Posterior cingulate gyrus (tissue), 11 donors: ENCODE measurements at regions not wholly inside any gene's neighbourhood (a gene's known extent, or its start where the extent isn't known, plus 50 kb on each side); places are given as distances from the start of the nearest gene placed in this dataset.

Experiments
- DNase-seq, 10 donors: peaks; one replicate each; pipeline versions ENCODE4 v3.0.0 to v3.0.0-alpha.2; 2020 to 2021; ENCODE audit warnings: mixed read lengths in 3 of 10
- intact Hi-C: fragments of 100-400 bp; cut with DNase I; formaldehyde crosslinking; loops from one replicate; pipeline ENCODE4 v1.15.1; 2023

DNA sequence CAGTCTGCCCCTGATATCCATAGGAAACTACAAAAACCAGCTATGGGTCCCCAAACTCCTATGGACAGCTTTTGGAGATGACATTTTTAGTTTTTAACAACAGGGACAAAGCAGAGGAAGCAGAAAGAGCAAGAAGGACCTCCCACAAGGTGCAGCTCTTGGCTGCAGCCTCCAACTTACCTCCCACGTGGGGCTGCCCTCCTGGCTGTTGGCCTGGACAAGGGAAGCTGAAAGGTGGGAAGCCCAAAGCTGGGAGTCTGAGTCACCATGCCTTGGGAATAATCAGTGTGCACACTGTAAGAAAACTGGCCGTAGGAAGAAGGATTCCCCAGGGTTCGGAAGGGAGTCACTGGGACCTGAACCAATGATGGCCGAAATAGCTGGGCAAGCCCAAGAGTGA is 51.8 kb upstream of the PAX1 start:
- DNase-seq = no peak
- intact Hi-C loops = no loop called here

DNA sequence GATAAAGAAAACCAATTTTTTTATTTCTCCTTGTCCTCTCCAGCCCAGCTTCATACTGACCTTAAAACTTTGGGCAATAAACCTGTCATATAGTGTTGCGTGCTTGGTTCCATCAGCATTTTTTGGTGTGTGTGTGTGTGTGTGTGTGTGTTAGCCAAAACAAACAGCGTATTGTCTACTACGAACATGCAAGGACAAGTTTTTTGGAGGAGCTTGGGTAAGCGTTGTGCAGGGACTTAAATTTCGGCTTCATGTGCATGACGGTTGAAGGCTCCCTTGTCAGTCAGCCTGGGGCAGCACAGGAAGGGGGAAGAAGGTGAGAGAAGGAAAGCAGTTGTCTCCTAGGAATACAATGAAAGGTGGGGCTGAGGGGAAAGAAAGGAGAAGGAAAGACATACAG is 62.0 kb upstream of the PAX1 start:
- no peak for DNase-seq
- intact Hi-C loops = no loop called here

DNA sequence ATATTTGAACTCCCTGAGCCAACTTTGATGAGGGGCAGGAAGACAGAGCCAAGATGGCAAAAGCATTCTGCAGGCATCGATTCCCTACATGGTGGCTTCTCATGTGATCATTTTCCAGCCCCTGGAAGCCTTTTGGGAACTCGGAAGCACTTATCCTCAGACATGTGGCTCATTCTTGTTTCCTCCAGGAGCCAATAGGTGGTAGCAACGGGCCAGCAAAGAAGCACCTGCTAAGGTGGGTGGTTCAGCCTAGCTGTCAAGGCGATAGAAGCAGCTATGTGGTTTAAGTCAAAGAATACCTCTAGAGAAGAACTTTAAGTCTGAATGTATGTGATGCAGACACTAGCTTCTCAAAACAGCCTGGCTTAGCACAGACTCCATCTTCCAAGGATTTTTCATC is 64.9 kb upstream of the PAX1 start:
- intact Hi-C loops = no loop called here
- DNase-seq = no peak

DNA sequence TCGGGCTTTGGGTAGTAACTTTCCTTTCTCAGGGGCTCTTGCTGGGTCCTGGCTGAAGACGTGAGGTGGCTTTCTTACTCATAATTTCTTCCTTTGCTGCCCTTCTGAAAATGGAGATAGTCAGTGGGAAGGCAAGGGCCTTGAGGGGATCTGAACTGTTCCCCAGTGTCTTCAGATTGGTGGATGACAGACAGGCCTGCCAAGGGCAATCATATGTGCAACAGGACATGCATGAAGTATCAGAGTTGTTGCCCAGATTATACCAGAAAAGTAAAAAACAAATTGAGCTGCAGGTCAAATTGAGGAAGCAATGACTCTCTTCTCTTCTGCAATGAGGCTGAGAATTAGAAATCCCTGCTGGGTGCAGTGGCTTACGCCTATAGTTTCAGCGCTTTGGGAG is 71.6 kb upstream of the PAX1 start:
- intact Hi-C loops = no loop called here
- DNase-seq = no peak

DNA sequence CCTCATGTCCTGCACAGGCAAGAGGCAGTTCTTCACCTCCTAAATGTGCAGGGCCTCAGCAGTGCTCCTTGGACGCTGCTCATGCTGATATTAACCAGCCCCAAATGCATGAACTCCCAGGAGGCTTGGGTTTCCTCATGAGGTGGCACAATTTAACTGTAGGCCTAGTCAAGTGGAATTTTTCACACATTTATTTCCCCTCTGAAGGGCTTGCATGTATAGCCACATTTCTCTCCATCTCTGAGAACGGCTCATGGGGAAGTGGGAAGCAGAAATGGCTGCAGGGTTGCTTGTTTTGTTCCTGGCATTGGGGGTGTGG is 72.8 kb upstream of the PAX1 start:
- intact Hi-C loops = no loop called here

DNA sequence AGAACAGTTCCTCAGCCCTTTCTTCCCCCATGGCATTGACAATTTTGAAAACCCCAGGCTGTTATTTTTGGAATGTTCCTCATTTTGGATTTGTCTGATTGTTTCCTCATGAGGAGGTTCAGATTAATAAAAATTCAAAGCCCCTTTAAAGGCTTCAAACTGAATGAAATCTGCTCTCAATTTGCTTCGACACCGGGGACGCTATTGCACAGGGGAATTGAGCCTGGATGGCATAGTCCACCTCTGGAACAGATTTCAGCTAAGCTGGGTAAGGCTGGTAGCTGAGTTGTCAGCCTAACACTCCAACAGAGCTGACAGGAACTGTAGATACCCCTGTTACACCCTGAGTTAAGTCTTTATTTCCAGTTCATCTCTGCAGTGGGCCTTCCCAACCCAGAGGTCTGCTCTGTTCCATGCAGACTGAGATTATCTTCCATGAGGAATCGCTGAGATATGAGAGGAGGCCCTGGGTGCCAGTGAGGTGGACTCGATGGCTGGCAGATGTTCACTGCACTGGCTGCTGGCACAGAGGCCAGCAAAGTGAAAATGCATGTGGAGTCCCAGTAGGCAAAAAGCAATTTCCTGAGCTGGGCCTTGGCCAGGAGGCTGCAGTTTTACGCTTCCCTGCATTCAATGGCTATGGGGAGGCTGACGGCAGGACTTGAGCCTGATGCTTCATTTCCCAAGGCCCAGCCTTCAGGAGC is 73.3 kb upstream of the PAX1 start:
- intact Hi-C loops = no loop called here
- no peak for DNase-seq

More for the DNA sequence above, 72.8 kb upstream of the PAX1 start:
- no peak for DNase-seq

DNA sequence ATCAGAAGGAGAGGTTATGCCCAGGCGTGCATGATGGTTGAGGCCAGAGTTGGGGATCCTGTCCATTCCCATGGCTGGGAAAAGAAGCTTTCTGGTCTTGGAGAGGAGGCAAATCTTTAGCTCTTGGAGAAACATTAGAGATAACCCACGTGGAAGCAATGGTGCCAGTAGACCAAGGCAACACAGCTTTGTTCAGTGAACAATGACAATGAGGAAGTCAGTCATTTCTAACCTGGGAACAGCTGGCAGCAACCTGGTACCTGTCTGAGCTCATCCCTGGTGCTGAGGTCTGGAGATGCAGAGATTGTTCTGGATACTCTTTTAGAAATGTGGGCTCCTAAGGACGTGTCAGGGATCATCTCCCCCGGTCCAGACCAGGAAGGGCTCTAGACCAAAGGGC is 76.7 kb upstream of the PAX1 start:
- DNase-seq = no peak
- intact Hi-C loops = no loop called here

DNA sequence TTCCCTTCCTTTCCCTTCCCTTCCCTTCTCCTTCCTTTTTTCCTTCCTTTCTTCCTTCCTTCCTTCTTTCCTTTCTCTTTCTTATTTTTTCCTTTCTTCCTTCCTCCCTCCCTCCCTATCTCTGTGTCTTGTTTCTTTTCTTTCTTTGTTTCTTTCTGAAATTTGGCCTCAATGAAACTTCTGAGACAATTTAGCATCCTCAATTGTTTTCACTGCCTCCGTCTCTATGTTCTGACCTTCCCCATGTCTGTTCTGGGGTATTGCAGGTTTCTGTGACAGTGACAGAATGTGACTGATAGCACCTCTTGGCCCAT is 81.7 kb upstream of the PAX1 start:
- intact Hi-C loops = no loop called here
- DNase-seq = no peak

DNA sequence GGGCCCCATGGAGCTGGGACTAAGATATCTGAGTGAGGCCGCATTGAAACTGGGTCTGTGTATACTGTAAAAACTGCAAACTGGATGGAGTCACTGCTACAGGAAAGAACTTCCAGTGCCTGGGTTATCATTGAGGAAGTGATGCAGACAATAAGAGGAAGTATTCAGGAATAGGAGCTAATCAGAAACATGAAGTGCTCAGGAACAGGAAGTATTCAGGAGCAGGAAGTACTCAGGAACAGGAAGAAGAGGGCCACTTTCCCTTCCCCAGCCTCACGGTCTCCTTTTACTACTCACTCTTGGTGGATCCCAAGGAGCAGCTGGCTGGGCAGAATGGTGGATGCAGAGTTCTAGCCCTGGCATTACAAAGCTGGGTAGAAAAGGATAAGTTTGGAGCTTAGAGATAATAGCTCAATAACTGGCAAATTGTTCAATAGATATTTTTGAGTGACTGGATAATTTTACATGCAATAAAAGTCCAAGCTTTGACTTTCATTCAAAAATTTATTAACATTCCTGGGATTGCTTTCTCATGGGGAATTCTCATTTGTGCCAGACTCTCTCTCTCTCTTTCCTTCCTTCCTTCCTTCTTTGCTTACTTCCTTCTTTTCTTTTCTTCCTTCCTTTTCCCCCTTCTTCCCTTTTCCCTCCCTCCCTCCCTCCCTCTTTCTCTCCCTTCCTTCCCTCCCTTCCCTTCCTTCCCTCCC is 82.2 kb upstream of the PAX1 start:
- intact Hi-C loops = no loop called here

DNA sequence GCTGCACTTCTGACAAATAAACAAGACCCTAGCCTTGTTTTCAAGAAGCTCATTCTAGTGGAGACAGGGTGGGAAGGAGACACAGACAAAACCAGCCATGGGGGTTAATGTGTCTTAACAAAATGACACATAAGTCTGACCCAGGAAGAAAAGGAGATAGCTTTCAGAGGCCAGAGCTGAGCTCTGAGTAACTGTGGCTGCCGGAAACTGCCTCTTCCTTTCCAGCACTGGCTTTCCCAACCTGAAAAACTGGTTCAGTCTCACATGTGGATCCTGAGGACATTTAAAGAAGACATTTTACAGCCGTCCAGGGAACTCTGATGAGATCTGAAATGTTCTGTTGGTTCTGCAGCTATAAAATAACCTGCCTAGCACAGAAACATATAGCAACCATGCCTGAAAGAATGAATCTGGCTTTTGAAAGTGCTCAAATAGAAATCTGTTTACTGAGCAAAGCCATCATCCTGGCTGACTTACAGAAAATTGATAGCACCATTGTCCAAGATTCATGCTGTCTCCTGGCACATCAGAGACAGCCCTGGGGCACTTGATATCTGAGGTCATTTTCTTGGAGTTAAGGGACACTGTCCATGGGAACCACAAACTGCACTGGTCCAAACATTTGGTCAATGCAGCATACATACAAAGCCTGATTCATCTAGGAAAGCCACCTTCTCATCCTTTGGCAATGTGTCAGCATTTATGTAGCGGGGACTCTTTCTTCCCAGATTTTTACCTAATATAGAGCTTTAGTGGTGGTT is 83.2 kb upstream of the PAX1 start:
- DNase-seq = no peak
- intact Hi-C loops = no loop called here

More for the DNA sequence above, 82.2 kb upstream of the PAX1 start:
- no peak for DNase-seq

DNA sequence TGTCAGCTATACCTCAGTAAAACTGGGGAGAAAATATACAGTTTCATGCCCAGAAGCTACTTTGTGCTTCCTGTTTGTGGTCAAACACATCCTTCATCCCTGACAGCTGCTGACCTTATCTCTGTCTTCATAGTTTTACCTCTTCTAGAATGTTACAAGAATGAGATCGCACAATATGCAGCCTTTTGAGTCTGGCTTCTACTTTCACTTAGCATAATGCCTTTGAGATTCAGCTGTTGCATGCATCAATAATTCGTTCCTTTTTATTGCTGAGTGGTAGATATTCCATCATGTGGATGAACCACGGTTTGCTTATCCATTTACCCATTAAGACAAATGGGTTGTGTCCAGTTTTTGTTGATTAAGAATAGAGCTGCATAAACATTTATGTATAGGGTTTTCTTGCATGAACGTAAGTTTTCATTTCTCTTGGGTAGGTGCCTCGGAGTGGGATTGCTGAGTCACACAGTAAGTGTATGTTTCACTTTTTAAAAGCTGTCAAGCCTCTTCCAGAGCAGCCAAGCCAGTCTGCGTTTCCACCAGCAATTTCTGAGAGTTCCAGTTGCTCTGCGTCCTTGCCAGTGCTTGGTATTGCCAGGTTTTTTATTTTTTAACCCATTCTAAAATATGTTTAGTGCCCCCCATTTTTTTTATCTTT is 86.6 kb upstream of the PAX1 start:
- intact Hi-C loops = loop anchor here (5.0 kb wide), 3 partner anchors 97 to 782 kb away; no protein-coding TSS in a partner anchor

DNA sequence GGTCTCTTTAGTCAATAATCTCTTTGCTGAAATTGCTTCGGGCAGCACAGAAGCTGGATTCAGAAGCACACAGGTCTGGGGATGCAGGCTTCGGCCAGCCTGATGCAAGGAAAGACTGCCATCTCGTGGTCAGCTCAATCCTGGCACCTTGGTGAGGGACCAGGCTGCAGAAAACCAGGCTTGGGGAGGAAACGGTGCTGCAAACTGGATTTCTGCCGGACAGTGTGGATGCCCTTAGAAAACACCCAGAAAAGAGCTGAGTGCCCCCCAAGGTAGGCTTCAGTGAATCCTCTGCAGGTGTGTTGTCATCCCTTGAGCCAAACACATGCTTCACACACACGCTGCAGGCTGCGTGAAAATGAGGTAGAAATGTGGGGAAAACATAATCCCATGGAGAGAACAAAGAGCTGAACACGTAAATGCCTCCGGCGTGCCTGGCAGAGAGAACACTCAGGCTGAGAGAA is 89.8 kb upstream of the PAX1 start:
- intact Hi-C loops = loop anchor here (1.0 to 5.0 kb wide), 5 partner anchors 93 to 778 kb away; no protein-coding TSS in a partner anchor
- DNase-seq = peak; percentile 77 to 98 (median 87)

More for the DNA sequence above, 86.6 kb upstream of the PAX1 start:
- DNase-seq = no peak

DNA sequence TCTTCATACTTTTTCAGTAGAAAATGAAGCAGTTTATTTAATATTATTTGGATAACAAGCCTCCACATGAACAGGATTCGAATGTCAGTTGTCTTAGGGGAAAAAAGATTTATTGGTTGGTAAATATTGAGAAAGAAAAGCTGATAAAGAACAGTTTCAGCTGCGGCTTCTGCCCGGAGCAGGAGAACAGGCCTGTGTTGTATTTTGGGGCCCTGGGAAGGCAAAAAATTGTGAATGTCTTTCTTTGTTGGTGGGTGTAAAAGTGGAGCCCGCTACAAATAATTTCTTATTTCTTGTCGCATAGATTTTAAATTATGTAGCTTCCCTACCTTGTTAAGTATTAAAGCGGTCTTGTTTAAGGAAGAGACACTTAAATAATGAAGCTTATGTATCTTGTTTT is 90.5 kb upstream of the PAX1 start:
- no peak for DNase-seq
- intact Hi-C loops = loop anchor here (1.0 to 5.0 kb wide), 5 partner anchors 93 to 778 kb away; no protein-coding TSS in a partner anchor

DNA sequence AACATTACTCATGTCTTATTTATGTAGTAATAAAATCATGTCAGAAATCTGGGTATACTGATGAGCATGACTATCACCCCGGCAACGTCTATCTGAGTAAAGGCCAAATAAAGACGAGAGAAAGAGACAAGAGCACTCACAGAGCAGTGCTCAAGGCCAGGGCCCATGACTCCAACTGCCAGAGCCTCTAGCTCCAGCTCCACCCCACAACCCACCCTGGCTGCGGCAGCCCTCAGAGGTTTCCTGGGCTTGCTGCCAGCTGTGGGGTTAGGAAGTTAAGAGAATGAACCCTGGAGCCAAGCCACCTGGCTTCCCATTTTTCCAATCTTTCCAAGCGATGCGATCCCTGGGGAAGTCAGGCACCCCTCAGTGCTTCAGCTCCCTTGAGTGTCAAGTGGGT is 92.0 kb upstream of the PAX1 start:
- intact Hi-C loops = no loop called here
- peak in 1 of 10 donors; percentile 71 for DNase-seq

DNA sequence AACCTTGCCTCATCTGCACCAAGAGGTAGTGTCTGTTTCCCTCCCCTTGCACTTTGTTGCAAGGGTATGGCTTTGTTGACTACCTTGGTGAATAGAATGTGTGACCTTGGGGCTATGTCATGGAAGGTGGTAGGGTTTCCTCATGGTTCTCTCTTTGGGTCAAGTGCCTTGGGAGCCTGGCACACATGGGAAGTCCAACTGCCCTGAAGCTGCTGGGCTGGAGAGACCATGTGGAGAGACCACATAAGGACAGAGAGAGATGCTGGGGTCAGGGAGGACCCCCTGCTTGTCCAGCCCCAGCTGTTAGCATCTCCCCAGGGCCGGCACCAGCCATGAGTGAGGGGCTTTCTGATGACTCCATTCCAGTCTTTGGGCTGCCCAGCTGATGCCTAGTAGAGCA is 95.5 kb upstream of the PAX1 start:
- DNase-seq = peak in 1 of 10 donors; percentile 61
- intact Hi-C loops = loop anchor here (5.0 kb wide), 1 partner anchor 38 kb away; no protein-coding TSS in a partner anchor

DNA sequence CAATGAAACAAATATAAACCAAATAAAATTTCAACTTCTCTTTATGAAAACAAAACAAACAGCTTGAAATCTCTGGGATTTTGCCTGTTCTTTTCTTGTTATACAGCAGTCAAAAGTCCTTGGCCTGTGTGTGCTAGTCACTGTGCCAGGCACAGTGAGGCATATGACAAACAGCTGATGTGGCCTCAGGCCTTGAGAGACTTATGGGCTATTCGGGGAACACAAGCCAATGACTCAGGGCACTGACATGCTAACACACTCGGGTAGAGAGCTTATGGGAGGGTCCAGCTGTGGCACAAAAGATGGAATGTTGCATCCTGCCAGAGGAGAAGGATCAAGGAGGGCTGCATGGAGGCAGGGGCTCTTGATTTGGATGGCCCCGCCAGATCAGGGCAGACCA is 95.4 kb upstream of the NKX2-2 start:
- peak in 7 of 10 donors; percentile 17 to 94 (median 67) for DNase-seq
- intact Hi-C loops = loop anchor here (5.0 kb wide), 1 partner anchor 37 kb away; no protein-coding TSS in a partner anchor

DNA sequence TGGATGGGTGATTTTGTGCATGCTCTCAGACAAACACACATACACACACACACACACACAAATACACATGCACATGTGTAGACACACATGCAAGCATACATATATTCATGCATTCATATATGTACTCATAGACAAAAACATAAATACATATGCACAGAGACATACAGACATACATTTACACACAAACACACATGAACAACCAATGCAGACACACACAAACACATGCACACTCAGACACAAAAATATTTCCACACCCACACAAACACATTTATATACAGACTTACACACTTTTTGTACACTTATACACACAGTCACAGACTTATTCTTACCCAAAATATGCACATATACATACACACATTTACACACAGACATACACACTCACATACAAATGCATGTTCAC is 94.9 kb upstream of the NKX2-2 start:
- DNase-seq = no peak
- intact Hi-C loops = loop anchor here (5.0 kb wide), 1 partner anchor 36 kb away; no protein-coding TSS in a partner anchor

DNA sequence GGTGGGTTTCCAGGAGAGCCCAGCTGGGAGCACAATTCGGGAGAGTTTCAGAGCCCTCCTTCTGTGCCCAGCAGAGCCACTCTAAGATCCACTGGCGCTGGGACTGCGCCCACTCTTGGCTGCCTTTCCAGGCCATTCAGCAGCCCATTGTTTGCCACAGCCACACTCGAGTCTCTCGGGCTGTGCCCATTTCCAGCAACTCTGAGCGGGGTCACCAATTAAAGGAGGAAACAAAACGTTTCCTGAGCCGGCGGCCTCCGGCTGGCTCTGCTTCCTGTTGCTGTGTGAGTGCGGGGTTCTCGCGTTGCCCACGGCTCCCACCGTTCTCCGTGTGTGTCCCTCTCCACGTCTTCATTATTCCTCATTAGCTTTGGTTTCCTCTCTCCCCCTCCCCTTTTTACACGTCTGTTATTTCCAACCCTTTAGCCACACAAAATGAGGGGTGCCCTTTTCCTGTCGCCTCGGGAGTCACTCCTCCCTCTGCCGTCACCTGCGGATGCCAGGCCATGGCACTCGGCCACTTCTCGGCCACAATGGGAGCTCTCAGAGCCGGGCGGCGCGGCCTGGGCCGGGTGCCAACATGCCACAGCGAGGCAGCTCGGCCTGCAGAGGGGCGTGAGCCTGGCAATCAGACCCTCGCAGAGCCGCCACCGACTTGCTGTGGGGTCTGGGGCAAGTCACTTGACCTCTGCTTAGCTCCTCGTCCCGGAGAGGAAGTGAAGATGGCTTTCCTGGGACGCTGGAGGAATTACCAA is 94.3 kb upstream of the NKX2-2 start:
- peak; percentile 83 to 98 (median 92) for DNase-seq
- intact Hi-C loops = loop anchor here (5.0 kb wide), 1 partner anchor 36 kb away; no protein-coding TSS in a partner anchor

DNA sequence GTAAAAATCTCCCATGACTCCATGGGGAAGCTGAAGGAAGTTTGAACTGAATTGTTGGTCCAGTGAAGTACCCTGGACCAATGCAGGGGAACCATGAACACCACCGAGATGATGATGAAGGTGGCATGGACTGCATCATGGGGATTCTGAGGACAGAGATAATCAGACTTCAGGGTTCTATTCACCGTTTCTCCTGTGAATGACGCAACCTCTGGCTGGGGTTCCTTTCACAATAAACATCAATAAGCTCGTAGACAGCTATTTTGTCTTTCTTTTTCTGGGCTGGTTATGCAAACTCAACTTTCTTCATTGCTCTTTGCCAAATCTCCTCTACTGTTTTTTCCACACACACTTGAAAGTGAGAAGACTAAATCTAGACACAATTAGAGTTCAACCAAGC is 87.9 kb upstream of the NKX2-2 start:
- DNase-seq = no peak
- intact Hi-C loops = no loop called here

DNA sequence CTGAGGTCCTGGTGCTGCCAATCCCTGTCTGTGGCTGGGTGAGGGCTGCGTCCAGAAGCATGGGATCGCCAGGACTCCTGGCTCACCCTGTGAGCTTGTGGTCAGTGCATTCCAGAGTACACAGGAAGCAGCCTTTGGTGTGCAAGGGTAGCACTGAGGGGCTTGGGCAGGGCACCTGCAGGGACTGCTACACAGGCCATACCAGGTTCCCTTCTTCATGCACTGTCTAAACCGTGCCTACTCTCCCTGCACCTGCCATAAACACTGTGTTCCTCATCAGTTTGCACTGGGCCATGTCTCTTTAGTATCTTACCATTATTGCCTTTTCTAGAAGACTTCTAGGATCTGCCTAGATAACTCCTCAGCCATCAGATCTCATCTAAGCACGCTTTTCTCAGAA is 72.8 kb upstream of the NKX2-2 start:
- intact Hi-C loops = no loop called here
- DNase-seq = no peak
